ENCODE measurements at regions not wholly inside any gene's neighbourhood (a gene's known extent, or its start where the extent isn't known, plus 50 kb on each side); places are given as distances from the start of the nearest gene placed in this dataset.
A peak's percentile ranks its signal among the peaks of the same experiment; 100 is the strongest.

DNA sequence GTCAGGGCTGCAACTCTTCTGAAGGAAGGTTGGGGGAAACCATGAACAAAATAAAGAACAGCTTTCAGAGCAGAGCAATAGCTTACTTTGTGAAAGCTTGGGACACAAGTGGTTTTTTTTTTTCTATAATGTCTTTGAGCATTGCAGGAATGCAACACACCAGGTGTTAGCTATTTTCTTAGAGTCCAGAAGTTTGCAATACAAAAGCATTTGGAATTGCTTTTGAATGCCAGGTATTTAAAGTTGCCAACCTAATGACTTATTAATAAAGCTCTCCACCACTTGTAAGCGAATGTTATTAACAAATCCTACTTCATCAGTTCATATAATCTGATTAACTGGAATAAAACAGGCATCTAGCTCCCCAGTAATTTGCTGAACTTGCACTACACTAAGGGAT lies 172.6 kb downstream of the NUFIP1 start:
- DNase-seq (ENCODE audit: low read depth, low spot score) = no peak
- peaks cover 9% of the 10 kb centered on the region; the same call in 1 of the 2 replicates for H3K4me1 ChIP-seq (ENCODE audit: control insufficient read depth, insufficient read depth, low read length)
- H3K27me3 ChIP-seq (ENCODE audit: control insufficient read depth, insufficient read depth, low read length) = no peaks in the 10 kb centered on the region
- no peaks in the 10 kb centered on the region for H3K9me3 ChIP-seq (ENCODE audit: control insufficient read depth, insufficient read depth, low read length)
- WGBS (ENCODE audit: insufficient coverage, insufficient read length) = no CpG with 5 or more reads among the region's 1 CpG
- H3K4me3 ChIP-seq (ENCODE audit: low read length) = no peak overlapping the region
- H3K36me3 ChIP-seq (ENCODE audit: control insufficient read depth, insufficient read depth, low read length) = no peaks in the 10 kb centered on the region
- H3K27ac ChIP-seq (ENCODE audit: low read length) = no peak overlapping the region

GRCh38 chr13:44815623-44816022 lies 173.6 kb downstream of the NUFIP1 start:
- no peaks in the 10 kb centered on the region for H3K36me3 ChIP-seq (ENCODE audit: control insufficient read depth, insufficient read depth, low read length)
- H3K27me3 ChIP-seq (ENCODE audit: control insufficient read depth, insufficient read depth, low read length) = no peaks in the 10 kb centered on the region
- no peaks in the 10 kb centered on the region for H3K9me3 ChIP-seq (ENCODE audit: control insufficient read depth, insufficient read depth, low read length)
- no peak overlapping the region for H3K4me3 ChIP-seq (ENCODE audit: low read length)
- H3K4me1 ChIP-seq (ENCODE audit: control insufficient read depth, insufficient read depth, low read length) = peaks cover 9% of the 10 kb centered on the region; the same call in 1 of the 2 replicates
- peak; percentile 41 for DNase-seq (ENCODE audit: low read depth, low spot score)
- no CpG with 5 or more reads among the region's 5 CpGs for WGBS (ENCODE audit: insufficient coverage, insufficient read length)
- H3K27ac ChIP-seq (ENCODE audit: low read length) = no peak overlapping the region

- no peak for DNase-seq (ENCODE audit: low read depth, low spot score)
- whole genome bisulfite sequencing (ENCODE audit: insufficient coverage, insufficient read length) = no CpG with 5 or more reads among the region's 2 CpGs
- Histone ChIP-seq H3K4me3 (ENCODE audit: low read length) (no peak overlapping the region), H3K27ac (ENCODE audit: low read length) (no peak overlapping the region), H3K4me1 (ENCODE audit: control insufficient read depth, insufficient read depth, low read length) (peaks cover 9% of the 10 kb centered on the region; the same call in 1 of the 2 replicates), H3K36me3 (ENCODE audit: control insufficient read depth, insufficient read depth, low read length) (no peaks in the 10 kb centered on the region), H3K9me3 (ENCODE audit: control insufficient read depth, insufficient read depth, low read length) (no peaks in the 10 kb centered on the region), H3K27me3 (ENCODE audit: control insufficient read depth, insufficient read depth, low read length) (no peaks in the 10 kb centered on the region)
These were observed 174.4 kb downstream of the NUFIP1 start for GRCh38 chr13:44814836-44815235.

GRCh38 chr13:44814161-44814560 lies 175.1 kb downstream of the NUFIP1 start:
- no CpG with 5 or more reads among the region's 2 CpGs for WGBS (ENCODE audit: insufficient coverage, insufficient read length)
- H3K36me3 ChIP-seq (ENCODE audit: control insufficient read depth, insufficient read depth, low read length) = no peaks in the 10 kb centered on the region

DNA sequence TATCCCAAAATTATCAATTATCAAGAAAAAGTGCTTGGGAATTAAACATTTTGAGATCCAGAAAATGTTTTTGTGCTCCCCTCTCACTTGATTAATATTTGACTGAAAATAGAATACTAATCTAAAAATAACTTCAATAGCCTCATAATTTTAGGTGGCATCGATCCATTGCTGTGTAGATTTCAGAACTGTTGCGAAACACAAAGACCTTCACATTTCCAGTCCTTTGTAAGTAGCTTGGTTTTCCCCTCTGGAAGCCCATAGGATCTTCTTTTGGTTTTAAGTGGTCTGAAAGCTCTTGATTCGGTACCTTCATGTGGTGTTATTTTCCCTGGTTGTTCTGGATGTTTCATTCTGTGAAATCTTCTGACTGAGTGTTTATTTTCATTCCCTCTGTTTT lies 176.5 kb downstream of the NUFIP1 start:
- no peaks in the 10 kb centered on the region for H3K9me3 ChIP-seq (ENCODE audit: control insufficient read depth, insufficient read depth, low read length)
- no peak for DNase-seq (ENCODE audit: low read depth, low spot score)
- H3K36me3 ChIP-seq (ENCODE audit: control insufficient read depth, insufficient read depth, low read length) = no peaks in the 10 kb centered on the region
- no peaks in the 10 kb centered on the region for H3K27me3 ChIP-seq (ENCODE audit: control insufficient read depth, insufficient read depth, low read length)
- H3K4me3 ChIP-seq (ENCODE audit: low read length) = no peak overlapping the region
- peaks cover 9% of the 10 kb centered on the region; the same call in 1 of the 2 replicates for H3K4me1 ChIP-seq (ENCODE audit: control insufficient read depth, insufficient read depth, low read length)
- WGBS (ENCODE audit: insufficient coverage, insufficient read length) = no CpG with 5 or more reads among the region's 3 CpGs
- no peak overlapping the region for H3K27ac ChIP-seq (ENCODE audit: low read length)

More at GRCh38 chr13:44814161-44814560, 175.1 kb downstream of the NUFIP1 start:
- peaks cover 9% of the 10 kb centered on the region; the same call in 1 of the 2 replicates for H3K4me1 ChIP-seq (ENCODE audit: control insufficient read depth, insufficient read depth, low read length)
- no peak overlapping the region for H3K27ac ChIP-seq (ENCODE audit: low read length)
- no peaks in the 10 kb centered on the region for H3K27me3 ChIP-seq (ENCODE audit: control insufficient read depth, insufficient read depth, low read length)
- DNase-seq (ENCODE audit: low read depth, low spot score) = no peak
- no peak overlapping the region for H3K4me3 ChIP-seq (ENCODE audit: low read length)
- no peaks in the 10 kb centered on the region for H3K9me3 ChIP-seq (ENCODE audit: control insufficient read depth, insufficient read depth, low read length)

DNA sequence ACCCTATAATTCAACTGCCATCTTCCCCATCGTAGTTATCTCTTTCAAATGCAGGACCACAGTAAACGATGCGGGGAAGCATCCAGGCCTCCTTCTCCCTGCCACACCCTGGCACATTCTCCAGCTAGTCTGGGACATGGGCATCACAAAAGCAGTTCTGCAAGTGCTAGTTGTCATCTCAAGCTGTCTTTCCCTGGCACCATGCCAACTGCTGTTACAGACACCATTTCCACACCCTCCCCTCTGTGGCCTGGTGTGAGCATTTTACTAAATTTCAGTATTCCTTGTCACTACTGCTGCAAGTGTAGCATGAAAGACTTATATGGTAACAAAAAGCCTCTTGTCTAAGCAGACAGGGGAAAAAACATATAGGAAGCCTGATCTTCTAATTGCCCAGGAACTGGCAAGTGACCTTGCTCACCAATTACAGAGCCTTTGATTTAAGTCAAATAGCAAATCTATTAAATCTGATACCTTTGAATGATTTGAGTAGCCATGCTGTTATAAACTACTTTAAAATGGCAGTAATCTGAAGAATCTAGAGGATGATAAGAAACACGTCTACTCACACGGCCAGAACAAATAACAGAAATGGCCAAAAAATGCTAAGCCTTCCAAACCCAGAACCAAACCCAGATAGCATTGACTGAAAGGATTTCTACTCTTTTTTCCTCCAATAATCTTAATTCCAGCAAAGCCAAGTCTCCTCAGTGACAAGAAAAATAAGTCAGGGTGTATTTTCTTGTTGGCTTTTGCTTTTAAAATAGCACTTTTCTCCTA lies 179.0 kb downstream of the NUFIP1 start:
- no CpG with 5 or more reads among the region's 5 CpGs for WGBS (ENCODE audit: insufficient coverage, insufficient read length)

DNA sequence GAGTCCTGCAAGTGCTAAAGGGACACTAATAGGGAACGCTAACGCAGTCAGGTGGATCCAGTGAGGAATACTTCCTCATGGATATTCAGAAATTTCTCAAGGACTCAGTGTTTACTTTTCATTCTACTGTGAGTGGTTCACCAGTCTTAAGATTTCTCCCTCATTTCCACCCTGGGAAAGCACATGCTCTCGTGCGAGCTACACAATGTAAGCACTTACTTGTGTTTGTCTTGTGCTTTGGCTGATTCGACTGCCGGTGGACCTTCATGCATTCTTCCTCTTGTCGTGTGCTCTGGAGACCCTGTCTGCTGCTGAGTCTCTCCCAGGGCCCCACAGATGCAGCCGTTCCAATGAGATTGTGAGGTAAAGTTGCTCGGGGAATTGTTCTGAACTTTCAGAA lies 180.1 kb downstream of the NUFIP1 start:
- Histone ChIP-seq H3K36me3 (ENCODE audit: control insufficient read depth, insufficient read depth, low read length) (no peaks in the 10 kb centered on the region), H3K4me3 (ENCODE audit: low read length) (no peak overlapping the region), H3K27ac (ENCODE audit: low read length) (no peak overlapping the region), H3K4me1 (ENCODE audit: control insufficient read depth, insufficient read depth, low read length) (no peaks in the 10 kb centered on the region), H3K9me3 (ENCODE audit: control insufficient read depth, insufficient read depth, low read length) (no peaks in the 10 kb centered on the region), H3K27me3 (ENCODE audit: control insufficient read depth, insufficient read depth, low read length) (no peaks in the 10 kb centered on the region)
- WGBS (ENCODE audit: insufficient coverage, insufficient read length) = no CpG with 5 or more reads among the region's 9 CpGs
- no peak for DNase-seq (ENCODE audit: low read depth, low spot score)

More for the DNA sequence above, 179.0 kb downstream of the NUFIP1 start:
- H3K36me3 ChIP-seq (ENCODE audit: control insufficient read depth, insufficient read depth, low read length) = no peaks in the 10 kb centered on the region
- H3K27ac ChIP-seq (ENCODE audit: low read length) = no peak overlapping the region
- no peak for DNase-seq (ENCODE audit: low read depth, low spot score)
- no peaks in the 10 kb centered on the region for H3K9me3 ChIP-seq (ENCODE audit: control insufficient read depth, insufficient read depth, low read length)
- no peaks in the 10 kb centered on the region for H3K4me1 ChIP-seq (ENCODE audit: control insufficient read depth, insufficient read depth, low read length)
- H3K27me3 ChIP-seq (ENCODE audit: control insufficient read depth, insufficient read depth, low read length) = no peaks in the 10 kb centered on the region
- no peak overlapping the region for H3K4me3 ChIP-seq (ENCODE audit: low read length)

- no CpG with 5 or more reads among the region's 1 CpG for WGBS (ENCODE audit: insufficient coverage, insufficient read length)
- Histone ChIP-seq H3K4me3 (ENCODE audit: low read length) (no peak overlapping the region), H3K27ac (ENCODE audit: low read length) (no peak overlapping the region), H3K4me1 (ENCODE audit: control insufficient read depth, insufficient read depth, low read length) (no peaks in the 10 kb centered on the region), H3K27me3 (ENCODE audit: control insufficient read depth, insufficient read depth, low read length) (no peaks in the 10 kb centered on the region), H3K36me3 (ENCODE audit: control insufficient read depth, insufficient read depth, low read length) (no peaks in the 10 kb centered on the region), H3K9me3 (ENCODE audit: control insufficient read depth, insufficient read depth, low read length) (no peaks in the 10 kb centered on the region)
- no peak for DNase-seq (ENCODE audit: low read depth, low spot score)
These were observed 181.1 kb downstream of the NUFIP1 start for GRCh38 chr13:44808185-44808584.

DNA sequence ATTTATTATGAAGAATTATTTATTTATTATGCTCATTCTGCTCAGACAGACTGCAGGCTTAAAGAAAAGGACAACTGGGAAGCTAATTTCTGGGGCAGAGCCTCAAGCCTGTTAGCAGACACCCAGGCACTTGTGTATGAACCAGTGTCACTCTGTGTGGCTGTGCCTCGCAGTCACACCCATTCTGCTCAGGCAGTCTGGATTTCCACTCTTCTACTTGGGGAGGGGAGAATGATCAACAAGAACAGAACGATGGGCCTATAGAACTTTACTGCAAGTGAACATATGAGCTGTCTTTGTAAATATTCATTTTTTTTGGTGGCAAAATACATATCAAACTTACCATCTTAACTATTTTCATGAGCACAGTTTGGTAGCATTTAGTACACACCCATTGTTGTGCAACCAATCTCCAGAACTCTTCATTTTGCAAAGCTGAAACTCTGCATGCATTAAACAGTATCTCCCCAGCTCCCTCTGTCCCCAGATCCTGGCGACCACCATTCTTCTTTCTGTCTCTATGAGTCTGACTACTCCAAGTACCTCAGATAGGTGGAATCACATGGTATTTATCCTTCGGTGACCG lies 181.7 kb downstream of the NUFIP1 start:
- WGBS (ENCODE audit: insufficient coverage, insufficient read length) = no CpG with 5 or more reads among the region's 5 CpGs
- DNase-seq (ENCODE audit: low read depth, low spot score) = no peak
- no peak overlapping the region for H3K27ac ChIP-seq (ENCODE audit: low read length)
- H3K36me3 ChIP-seq (ENCODE audit: control insufficient read depth, insufficient read depth, low read length) = no peaks in the 10 kb centered on the region
- no peaks in the 10 kb centered on the region for H3K27me3 ChIP-seq (ENCODE audit: control insufficient read depth, insufficient read depth, low read length)
- H3K4me1 ChIP-seq (ENCODE audit: control insufficient read depth, insufficient read depth, low read length) = no peaks in the 10 kb centered on the region
- H3K9me3 ChIP-seq (ENCODE audit: control insufficient read depth, insufficient read depth, low read length) = no peaks in the 10 kb centered on the region
- H3K4me3 ChIP-seq (ENCODE audit: low read length) = no peak overlapping the region

DNA sequence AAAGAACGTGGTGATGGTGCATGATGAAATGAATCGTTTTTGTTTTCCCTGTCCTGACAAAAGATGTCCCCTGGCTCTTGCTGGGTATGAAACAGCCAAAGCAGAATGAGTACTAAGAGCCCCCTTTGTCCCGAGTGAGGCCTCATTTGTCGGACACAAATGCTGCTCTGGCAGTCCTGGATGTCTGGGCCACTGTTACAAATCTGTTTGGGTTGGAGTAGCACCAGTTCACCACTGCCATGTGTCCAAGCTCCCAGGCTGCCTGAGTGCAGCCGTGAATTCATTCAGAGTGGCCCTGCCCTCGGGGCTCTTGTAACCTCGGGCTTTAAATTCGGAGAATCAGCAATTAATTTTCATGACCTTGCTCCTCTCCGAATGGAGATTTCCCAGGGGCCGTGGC lies 182.4 kb downstream of the NUFIP1 start:
- Histone ChIP-seq H3K4me1 (ENCODE audit: control insufficient read depth, insufficient read depth, low read length) (no peaks in the 10 kb centered on the region), H3K9me3 (ENCODE audit: control insufficient read depth, insufficient read depth, low read length) (no peaks in the 10 kb centered on the region), H3K27ac (ENCODE audit: low read length) (no peak overlapping the region), H3K36me3 (ENCODE audit: control insufficient read depth, insufficient read depth, low read length) (no peaks in the 10 kb centered on the region), H3K27me3 (ENCODE audit: control insufficient read depth, insufficient read depth, low read length) (no peaks in the 10 kb centered on the region), H3K4me3 (ENCODE audit: low read length) (no peak overlapping the region)
- no peak for DNase-seq (ENCODE audit: low read depth, low spot score)
- WGBS (ENCODE audit: insufficient coverage, insufficient read length) = no CpG with 5 or more reads among the region's 10 CpGs
